ENCODE measurements at regions not wholly inside any gene's neighbourhood (a gene's known extent, or its start where the extent isn't known, plus 50 kb on each side); places are given as distances from the start of the nearest gene placed in this dataset.

DNA sequence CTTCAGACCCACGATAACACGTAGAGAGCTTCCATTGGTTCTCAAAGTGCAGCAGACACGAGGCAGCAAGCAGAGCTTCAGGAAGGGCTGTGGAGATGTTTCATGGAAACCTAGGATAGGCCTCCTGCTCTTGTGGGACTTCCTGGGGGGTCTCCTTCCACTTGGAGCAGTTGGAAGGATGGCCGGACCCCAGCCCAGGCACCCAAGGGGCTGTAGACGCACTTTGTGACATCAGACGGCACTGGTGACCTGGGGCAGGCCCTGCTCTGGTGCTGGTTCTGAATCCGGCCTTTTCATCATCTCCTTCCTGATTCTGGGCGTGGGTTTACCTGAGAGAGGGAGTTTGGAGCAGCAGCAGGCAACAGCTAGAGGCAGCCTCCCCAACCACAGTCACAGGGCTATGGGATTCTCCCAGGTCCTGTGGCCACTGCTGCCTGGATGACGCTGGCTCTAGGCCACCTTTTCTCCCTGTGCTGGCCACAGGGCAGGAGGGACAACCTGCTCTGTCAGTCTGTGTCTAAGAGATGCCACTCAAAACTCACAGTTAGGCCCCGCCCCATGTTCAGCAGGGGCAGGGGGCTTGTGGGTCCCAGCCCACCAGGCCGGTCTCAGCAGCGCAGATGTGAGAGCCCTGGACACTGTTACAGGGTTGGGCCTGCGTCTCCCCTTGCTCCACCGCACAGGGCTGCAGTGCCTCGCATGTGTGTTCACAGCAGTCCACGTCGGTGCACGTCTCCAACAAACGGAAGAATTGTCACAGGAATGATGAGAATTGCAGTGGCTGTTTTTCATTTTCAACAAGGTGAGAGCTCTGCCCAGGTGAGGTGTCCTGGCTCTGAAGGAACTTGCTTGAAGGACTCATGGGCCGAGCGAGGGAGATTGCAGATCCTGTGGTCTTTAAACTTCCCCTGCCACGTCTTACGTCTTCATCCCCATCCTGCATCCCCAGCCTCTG is 569.3 kb downstream of the TCERG1L start:
- no peaks in the 10 kb centered on the region for H3K79me2 ChIP-seq (ENCODE audit: insufficient read depth, low read length)
- H3K36me3 ChIP-seq (ENCODE audit: insufficient read depth, low read length): no peaks in the 10 kb centered on the region
- no peaks in the 10 kb centered on the region for H3K27me3 ChIP-seq (ENCODE audit: insufficient read depth, low read length, poor library complexity, severe bottlenecking)
- TF ChIP-seq, protein P1, sequence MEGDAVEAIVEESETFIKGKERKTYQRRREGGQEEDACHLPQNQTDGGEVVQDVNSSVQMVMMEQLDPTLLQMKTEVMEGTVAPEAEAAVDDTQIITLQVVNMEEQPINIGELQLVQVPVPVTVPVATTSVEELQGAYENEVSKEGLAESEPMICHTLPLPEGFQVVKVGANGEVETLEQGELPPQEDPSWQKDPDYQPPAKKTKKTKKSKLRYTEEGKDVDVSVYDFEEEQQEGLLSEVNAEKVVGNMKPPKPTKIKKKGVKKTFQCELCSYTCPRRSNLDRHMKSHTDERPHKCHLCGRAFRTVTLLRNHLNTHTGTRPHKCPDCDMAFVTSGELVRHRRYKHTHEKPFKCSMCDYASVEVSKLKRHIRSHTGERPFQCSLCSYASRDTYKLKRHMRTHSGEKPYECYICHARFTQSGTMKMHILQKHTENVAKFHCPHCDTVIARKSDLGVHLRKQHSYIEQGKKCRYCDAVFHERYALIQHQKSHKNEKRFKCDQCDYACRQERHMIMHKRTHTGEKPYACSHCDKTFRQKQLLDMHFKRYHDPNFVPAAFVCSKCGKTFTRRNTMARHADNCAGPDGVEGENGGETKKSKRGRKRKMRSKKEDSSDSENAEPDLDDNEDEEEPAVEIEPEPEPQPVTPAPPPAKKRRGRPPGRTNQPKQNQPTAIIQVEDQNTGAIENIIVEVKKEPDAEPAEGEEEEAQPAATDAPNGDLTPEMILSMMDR (conservative IDR thresholded peaks at IDR 0.05; ENCODE audit: low read length): no peak
- TF ChIP-seq EZH2phosphoT487 (IDR thresholded peaks at IDR 0.05; ENCODE audit: borderline replicate concordance): no peak
- no peaks in the 10 kb centered on the region for H3F3A ChIP-seq (ENCODE audit: low read depth)
- no peak overlapping the region for H3K4me3 ChIP-seq (ENCODE audit: low read length, poor library complexity, severe bottlenecking)
- peaks cover 12% of the 10 kb centered on the region; the same call in 1 of the 2 replicates for H3K9me3 ChIP-seq (ENCODE audit: insufficient read depth, low read depth, low read length)
- no peaks in the 10 kb centered on the region for H3K9me2 ChIP-seq (replicated peaks; ENCODE audit: low read depth, low read length)
- no peak overlapping the region for H2AFZ ChIP-seq (ENCODE audit: low read length)
- H4K20me1 ChIP-seq (ENCODE audit: insufficient read depth, low read length, poor library complexity, severe bottlenecking): no peaks in the 10 kb centered on the region
- no peak overlapping the region for H3K4me2 ChIP-seq (ENCODE audit: low read depth, low read length, poor library complexity, severe bottlenecking)
- no peaks in the 10 kb centered on the region for H3K4me1 ChIP-seq (ENCODE audit: insufficient read depth, low read length, poor library complexity, severe bottlenecking)
- H3K9ac ChIP-seq (ENCODE audit: low read depth, low read length, poor library complexity, severe bottlenecking): no peak overlapping the region

DNA sequence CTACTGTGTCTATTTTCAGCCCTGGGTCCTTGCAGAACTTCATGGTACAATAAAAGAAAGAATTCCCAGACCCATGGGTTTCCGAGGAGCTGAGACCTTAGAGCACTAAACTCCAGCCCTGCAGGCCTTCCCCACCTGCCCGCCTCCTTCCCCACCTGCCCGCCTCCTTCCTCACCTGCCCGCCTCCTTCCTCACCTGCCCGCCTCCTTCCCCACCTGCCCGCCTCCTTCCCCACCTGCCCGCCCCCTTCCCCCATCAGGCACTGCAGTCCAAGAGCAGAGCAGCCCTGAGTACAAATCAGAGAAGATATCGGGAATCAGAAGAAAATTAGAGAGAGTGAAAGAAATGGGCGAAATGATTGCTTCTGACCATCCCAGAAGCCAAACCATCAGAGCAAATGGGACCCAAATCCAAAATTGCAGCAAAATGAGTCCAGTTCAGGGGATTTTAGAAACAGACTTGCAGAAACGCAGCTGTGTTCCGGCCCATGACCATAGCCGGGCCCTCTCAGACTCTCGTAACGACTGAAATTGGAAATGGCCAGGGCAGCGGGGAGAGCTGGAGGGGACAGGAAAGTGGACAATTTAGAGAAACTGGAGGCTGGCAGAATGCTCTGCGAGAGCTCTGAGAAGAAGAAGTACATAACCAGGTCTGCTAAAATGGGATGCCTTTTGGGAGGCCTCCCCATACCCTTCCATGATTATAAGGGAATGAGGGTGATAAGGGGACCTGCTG is 568.4 kb downstream of the TCERG1L start:
- Histone ChIP-seq H3K4me3 (ENCODE audit: low read length, poor library complexity, severe bottlenecking) (no peak overlapping the region), H3K4me1 (ENCODE audit: insufficient read depth, low read length, poor library complexity, severe bottlenecking) (no peaks in the 10 kb centered on the region)

DNA sequence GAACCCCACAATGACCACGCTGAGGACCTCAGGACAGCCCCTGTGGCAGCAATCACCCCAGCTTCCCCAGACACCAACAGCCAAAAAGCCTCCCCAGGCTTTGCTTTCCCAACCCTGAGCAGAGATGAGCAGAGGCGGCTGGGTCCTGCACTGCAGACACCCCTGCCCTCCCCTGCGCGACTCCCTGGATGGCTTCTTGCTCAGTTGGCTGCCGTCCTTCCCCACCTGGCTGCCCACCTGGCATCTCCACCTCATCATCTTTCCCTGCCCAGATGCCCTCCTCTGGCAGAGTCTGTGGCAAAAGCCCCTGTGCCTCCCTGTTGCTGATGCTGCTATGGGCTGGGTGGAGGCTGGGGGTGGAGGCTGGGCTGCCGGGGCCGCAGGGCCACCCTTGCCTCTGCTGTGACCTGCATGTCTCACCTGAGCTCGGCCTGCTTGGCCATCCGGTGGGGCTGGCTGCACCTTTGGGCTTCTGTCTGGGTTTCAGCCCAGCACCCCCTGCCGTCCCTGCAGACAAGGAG is 567.7 kb downstream of the TCERG1L start:
- no peaks in the 10 kb centered on the region for H3K4me1 ChIP-seq (ENCODE audit: insufficient read depth, low read length, poor library complexity, severe bottlenecking)
- H4K20me1 ChIP-seq (ENCODE audit: insufficient read depth, low read length, poor library complexity, severe bottlenecking): no peaks in the 10 kb centered on the region
- H3K4me2 ChIP-seq (ENCODE audit: low read depth, low read length, poor library complexity, severe bottlenecking): no peak overlapping the region
- no peak overlapping the region for H3K9ac ChIP-seq (ENCODE audit: low read depth, low read length, poor library complexity, severe bottlenecking)
- peaks cover 12% of the 10 kb centered on the region; the same call in 1 of the 2 replicates for H3K9me3 ChIP-seq (ENCODE audit: insufficient read depth, low read depth, low read length)
- H2AFZ ChIP-seq (ENCODE audit: low read length): no peak overlapping the region
- H3K27me3 ChIP-seq (ENCODE audit: insufficient read depth, low read length, poor library complexity, severe bottlenecking): no peaks in the 10 kb centered on the region
- H3K4me3 ChIP-seq (ENCODE audit: low read length, poor library complexity, severe bottlenecking): no peak overlapping the region
- H3F3A ChIP-seq (ENCODE audit: low read depth): no peaks in the 10 kb centered on the region
- H3K36me3 ChIP-seq (ENCODE audit: insufficient read depth, low read length): no peaks in the 10 kb centered on the region
- H3K79me2 ChIP-seq (ENCODE audit: insufficient read depth, low read length): no peaks in the 10 kb centered on the region
- H3K9me2 ChIP-seq (replicated peaks; ENCODE audit: low read depth, low read length): no peaks in the 10 kb centered on the region
- TF ChIP-seq, protein P1 (conservative IDR thresholded peaks at IDR 0.05; ENCODE audit: low read length): no peak
- TF ChIP-seq EZH2phosphoT487 (IDR thresholded peaks at IDR 0.05; ENCODE audit: borderline replicate concordance): no peak

More for the DNA sequence above, 568.4 kb downstream of the TCERG1L start:
- Histone ChIP-seq H3K27me3 (ENCODE audit: insufficient read depth, low read length, poor library complexity, severe bottlenecking) (no peaks in the 10 kb centered on the region), H3F3A (ENCODE audit: low read depth) (no peaks in the 10 kb centered on the region), H3K4me2 (ENCODE audit: low read depth, low read length, poor library complexity, severe bottlenecking) (no peak overlapping the region), H3K79me2 (ENCODE audit: insufficient read depth, low read length) (no peaks in the 10 kb centered on the region), H3K9me2 (replicated peaks; ENCODE audit: low read depth, low read length) (no peaks in the 10 kb centered on the region), H3K36me3 (ENCODE audit: insufficient read depth, low read length) (no peaks in the 10 kb centered on the region), H3K9ac (ENCODE audit: low read depth, low read length, poor library complexity, severe bottlenecking) (no peak overlapping the region), H4K20me1 (ENCODE audit: insufficient read depth, low read length, poor library complexity, severe bottlenecking) (no peaks in the 10 kb centered on the region), H2AFZ (ENCODE audit: low read length) (no peak overlapping the region), H3K9me3 (ENCODE audit: insufficient read depth, low read depth, low read length) (peaks cover 16% of the 10 kb centered on the region; the same call in 1 of the 2 replicates)
- TF ChIP-seq, protein P1 (conservative IDR thresholded peaks at IDR 0.05; ENCODE audit: low read length): no peak
- no peak for TF ChIP-seq EZH2phosphoT487 (IDR thresholded peaks at IDR 0.05; ENCODE audit: borderline replicate concordance)
